GM18517 (cell line): ENCODE measurements at regions not wholly inside any gene's neighbourhood (a gene's known extent, or its start where the extent isn't known, plus 50 kb on each side); places are given as distances from the start of the nearest gene placed in this dataset.
"Not testable (repeated sequence)": the region's sequence is repeated elsewhere in the genome, so short reads cannot be mapped to it uniquely, and the experiment has no call there.

Experiments used
- ATAC-seq: cut with Tn5 transposase; IDR thresholded peaks from one replicate; pipeline ENCODE4 v1.9.1; 2021; ENCODE audit warnings: mild to moderate bottlenecking, moderate library complexity; ENCODE audit not compliant: unreplicated experiment

DNA sequence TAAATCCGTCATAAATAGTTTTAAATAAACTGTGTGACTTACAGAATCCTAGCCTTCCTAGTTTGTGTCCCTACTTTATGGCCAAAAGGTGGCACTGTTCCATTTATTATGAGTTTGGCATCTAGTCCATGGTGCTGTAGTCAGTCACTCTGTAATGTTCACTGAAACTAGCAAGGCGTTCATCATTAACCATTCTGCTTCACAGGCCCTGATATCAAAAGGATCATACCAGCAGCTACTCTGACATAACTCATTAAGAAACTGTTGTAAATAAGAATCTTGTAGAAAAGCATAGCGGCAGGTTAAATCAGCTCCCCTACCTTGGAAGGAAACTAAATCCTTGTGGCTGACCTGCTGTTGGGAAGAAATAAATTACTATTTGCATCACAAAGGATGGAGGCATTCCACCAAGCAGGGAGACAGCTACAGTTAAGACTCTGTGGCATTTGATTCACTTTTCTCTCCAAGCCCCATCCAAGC lies 919.6 kb upstream of the DIAPH2 start:
- ATAC-seq = peak; percentile 61

GRCh38 chrX:95771198-95771597 lies 913.4 kb upstream of the DIAPH2 start:
- ATAC-seq = not testable (repeated sequence)

DNA sequence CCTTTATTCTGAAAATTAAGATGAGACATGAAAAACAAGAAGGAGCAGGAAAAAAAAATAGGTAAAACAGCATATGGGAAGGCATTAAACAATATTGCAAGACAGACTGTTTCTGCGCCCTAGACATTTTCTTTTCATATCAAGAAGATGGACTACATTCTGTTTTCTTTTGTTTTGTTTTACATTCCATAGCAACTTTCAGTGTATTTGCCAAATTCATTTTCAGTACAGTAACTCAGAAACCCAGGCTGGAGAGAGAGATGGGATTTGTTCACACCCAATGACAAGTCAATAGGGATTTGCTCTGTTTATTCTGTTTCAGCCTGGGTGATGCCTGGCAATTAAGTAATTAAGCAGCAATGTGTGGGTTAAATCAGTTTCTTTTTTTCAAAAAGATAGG lies 892.8 kb upstream of the DIAPH2 start:
- ATAC-seq = no peak

DNA sequence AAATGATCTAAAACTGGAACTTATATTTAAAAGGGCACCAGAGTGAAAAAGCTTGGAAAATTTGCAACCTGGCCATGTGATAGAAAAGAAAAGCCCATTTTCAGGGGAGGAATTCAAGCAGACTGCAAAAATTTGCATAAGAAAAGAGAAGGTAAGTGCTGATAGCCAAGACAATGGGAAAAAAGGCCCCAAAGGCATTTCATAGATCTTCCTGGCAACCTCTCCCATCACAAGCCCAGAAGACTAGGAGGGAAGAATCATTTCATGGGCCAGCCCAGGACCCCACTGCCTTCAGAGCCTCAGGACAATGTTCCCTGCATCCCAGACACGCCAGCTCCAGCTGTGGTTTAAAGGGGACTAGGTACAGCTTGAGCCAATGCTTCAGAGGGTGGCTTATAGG lies 887.3 kb upstream of the DIAPH2 start:
- no peak for ATAC-seq

DNA sequence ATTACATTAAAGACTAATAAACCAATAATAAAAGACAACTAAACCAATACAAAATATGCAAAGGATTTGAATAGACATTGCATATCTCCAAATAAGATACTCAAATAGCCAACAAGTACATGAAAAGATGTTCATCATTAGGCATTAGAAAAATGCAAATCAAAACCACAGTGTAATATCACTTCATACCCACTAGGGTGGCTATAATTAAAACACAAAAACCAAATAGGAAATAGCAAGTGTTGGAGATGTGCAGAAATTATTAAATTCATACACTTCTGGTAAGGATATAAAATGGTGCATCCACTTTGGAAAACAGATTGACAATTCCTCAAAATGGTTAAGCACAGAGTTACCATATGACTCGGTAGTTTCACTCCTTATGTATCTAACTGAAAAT lies 860.8 kb upstream of the DIAPH2 start:
- ATAC-seq = no peak

- no peak for ATAC-seq
Observed at GRCh38 chrX:95835223-95835622, 849.4 kb upstream of the DIAPH2 start.

- no peak for ATAC-seq
Observed at GRCh38 chrX:95836517-95836916, 848.1 kb upstream of the DIAPH2 start.

GRCh38 chrX:95841863-95842262 lies 842.8 kb upstream of the DIAPH2 start:
- ATAC-seq = no peak

DNA sequence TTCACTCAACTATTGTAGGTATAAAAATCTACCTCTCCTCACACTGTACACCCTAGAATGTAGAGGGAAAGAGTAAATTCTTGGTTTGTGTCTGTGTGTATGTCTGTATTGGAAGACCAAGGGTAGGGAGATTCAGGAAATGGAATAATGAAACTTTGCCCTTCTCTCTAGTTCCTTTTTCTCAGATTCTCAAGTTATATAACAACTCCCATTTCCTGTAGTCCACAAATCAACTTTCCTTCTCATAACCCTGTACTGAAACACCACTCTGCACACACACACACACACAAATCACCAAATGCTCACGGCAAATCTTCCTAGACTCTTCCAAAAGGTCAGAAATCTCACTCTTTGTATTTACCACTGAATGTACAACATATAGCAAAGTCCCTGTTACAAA lies 824.5 kb upstream of the DIAPH2 start:
- no peak for ATAC-seq

GRCh38 chrX:95875661-95876060 lies 809.0 kb upstream of the DIAPH2 start:
- no peak for ATAC-seq

DNA sequence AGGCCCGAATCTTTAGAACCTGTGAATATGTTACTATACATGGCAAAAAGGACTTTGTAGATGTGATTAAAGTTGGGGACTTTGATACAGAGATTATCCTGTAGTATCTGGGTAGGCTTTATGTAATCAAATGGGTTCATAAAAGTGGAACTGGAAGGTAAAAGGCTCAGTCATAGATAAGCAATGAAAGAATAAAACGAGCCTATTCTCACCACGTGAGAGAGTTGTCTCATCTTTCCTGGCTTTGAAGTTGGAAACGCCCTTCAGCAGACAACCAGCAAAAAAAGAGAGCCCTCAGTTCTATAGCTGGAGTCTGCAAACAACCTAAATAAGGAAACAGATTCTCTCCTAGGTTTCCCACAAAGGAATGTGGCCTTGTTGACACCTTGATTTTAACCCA lies 805.8 kb upstream of the DIAPH2 start:
- no peak for ATAC-seq

DNA sequence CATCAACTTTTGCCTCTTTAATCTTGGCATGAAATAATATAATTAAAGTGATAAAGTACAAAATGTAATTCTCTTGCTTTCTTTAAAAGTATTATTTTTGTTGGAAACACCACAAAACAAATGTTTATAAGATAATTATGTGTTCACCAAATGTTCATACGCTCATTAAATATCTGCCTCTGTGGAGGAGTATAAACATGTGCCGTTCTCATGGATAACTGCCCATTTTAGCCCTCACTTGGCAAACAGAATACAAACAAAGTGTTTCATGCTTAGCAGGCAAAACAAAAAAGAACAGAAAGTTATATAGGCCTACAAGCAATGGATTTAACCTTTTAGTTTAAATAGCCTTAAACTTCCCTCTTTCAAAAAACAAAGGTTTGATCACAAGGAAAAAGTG lies 800.5 kb upstream of the DIAPH2 start:
- ATAC-seq = no peak

- ATAC-seq = no peak
Observed at GRCh38 chrX:95885074-95885473, 799.6 kb upstream of the DIAPH2 start.

DNA sequence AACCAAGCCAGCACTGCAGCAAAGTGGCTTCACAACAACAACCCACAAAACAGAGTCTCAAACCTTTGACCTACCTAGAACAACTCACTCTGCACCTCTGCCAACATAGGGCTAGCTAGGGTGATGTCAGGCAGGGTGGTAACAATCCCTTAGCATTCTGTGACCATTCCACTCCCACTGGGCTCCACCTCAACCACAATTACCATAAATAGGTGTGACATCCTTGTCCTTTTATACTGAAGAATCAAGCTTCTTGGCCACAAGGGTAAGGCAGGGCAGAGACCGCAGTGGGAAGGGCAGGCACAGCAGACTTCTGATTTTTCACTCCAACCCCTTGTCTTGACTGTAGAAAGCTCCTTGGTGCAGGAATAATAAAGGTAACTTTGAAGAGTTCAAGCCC lies 795.4 kb upstream of the DIAPH2 start:
- no peak for ATAC-seq

DNA sequence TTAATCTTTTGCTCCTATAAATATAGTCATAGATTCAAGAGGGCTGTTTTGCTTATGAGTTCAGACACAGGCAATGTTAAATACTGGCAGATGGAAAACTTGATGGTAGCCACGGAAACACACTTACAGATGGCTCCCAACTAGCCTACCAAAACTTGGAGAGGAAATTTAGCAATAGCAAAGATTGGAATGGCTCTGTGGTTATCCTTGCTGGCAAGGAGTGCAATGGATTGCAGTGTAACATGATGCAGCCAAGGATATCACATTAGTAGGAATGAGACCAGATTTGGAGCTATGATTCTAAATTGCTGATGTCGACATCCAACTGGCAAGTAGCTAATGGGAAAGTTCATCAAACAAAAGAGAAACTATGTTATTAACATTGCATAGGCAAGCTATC lies 791.0 kb upstream of the DIAPH2 start:
- ATAC-seq = no peak

GRCh38 chrX:95903490-95903889 lies 781.2 kb upstream of the DIAPH2 start:
- no peak for ATAC-seq

- ATAC-seq = no peak
Observed at GRCh38 chrX:95903975-95904374, 780.7 kb upstream of the DIAPH2 start.

- no peak for ATAC-seq
Observed at GRCh38 chrX:95907081-95907480, 777.6 kb upstream of the DIAPH2 start.

- no peak for ATAC-seq
Observed at GRCh38 chrX:95911062-95911461, 773.6 kb upstream of the DIAPH2 start.

DNA sequence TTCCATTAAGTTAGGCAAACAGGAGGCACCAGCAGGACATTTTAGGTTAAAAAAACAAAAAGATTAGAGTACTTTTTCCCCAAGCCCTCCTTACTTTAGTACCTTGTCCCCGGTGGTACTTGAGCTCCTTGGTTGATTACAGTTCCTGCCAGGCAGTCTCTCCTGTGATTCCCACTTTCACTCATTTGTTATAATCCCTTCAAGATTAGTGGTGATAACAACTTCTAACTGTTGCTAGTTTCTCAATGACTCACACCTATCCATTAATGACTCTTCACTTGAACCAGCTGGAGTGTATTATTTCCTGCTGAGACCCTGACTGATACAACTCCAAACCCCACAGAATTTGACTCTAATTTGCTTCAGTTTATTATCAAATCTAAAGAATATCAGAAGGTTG lies 765.0 kb upstream of the DIAPH2 start:
- no peak for ATAC-seq

DNA sequence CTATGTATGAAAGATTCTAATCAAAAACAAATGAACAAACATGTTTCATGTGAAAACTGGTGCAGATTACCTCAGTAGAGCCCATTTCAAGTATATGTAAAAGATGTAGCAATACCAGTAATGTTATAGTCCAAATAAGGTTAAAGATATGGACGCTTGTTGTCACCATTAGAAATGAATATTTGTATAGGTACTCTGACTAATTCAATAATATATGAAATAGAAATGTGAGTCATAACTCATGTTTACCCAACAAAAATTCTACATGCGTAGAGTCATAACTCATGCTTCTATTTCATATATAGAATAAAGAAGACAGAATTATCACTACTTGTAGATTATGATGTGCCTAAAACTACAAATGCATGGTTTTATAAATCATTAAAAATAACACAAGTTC lies 739.1 kb upstream of the DIAPH2 start:
- no peak for ATAC-seq

- no peak for ATAC-seq
Observed at GRCh38 chrX:95949588-95949987, 735.1 kb upstream of the DIAPH2 start.

DNA sequence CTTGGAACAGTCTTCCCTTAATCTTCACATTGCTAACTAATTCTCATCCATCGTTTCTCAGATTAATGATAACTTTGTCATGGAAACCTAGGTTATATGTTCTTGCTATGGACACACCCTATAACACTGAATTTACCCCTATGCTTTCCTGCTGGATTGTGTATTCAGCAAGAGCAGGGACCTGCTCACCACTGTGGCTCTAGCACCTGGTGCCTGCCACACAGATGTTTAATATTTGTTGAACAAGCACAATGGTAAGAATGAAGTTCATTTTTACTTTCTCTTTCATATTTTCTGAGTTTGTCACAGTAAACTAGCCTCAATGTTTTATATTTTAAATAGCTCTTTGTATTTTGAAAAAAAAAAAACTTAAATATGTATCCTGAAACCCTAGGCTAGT lies 734.0 kb upstream of the DIAPH2 start:
- ATAC-seq = no peak

DNA sequence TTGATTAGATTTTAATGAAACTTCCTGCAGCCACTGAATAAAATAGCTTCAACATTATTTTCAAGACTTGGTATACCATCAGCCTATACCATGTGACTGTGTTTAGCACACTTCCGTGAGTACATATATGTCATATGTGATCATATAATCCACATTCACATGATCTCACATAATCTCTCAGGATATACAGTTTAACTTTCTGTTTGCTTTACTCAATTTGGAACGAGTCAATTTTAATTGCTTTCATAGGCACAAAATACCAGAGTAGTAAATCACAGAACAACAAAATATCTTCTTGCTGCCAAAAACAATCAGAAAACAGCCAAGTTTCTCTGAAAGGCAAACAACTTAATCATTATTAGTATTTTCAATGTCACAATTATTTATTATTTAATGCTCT lies 731.1 kb upstream of the DIAPH2 start:
- ATAC-seq = no peak
